ENCODE measurements at regions not wholly inside any gene's neighbourhood (a gene's known extent, or its start where the extent isn't known, plus 50 kb on each side); places are given as distances from the start of the nearest gene placed in this dataset.

DNA sequence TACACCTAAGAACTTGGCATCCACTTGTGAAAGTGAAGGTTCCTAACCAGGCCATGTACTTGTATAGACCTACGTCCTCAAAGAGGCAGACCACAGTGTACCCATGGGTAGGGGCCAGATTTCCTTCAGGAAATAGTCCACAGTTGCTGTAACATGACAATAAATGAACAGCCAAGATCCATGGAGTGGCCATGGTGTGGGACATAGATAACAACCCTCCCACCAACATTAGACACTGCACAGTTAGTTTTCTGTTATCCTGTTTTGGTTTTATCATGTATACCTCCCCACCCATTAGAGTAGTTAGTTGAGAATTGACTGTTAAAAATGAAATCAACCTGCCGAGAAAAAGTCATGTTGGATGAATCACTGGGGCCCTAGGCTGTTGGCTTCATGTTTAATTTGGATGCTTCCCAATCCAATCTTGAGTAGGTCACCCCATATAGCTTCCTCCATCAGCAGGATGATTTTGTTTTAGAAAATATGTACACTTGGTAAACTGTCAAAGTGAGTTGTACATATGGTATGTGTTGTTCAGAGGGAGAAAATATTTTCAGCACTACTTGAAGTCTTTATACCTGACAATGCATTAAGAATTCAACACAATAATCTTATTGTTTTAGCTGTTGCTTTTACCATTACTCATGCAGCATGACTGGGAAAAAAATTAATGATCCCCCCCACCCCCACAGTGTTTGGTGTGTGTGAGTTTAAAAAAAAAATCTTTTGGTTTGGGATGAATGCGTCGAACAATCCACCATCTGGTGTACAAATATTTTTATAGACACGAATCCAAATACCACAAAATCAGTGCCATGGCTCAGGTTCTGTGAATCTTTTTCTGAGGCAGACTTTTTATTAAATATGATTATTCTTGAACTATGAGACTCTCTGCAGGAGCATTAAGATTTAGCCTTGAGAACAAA, 88.3 kb upstream of the ARHGAP29 start:
- no TSS peak for BruUV-seq (replicated peaks)
- intact Hi-C loops (cut with micrococcal nuclease), result loop anchor here (1.0 to 2.0 kb wide), 2 partner anchors 77 to 88 kb away; partner anchors contain the start of gene ARHGAP29
- peak; percentile 92 for DNase-seq (ENCODE audit: low read depth, low spot score)
- Histone ChIP-seq H3K4me1 (ENCODE audit: control insufficient read depth in 1 of 2, insufficient read depth in 2 of 2, low read length in 2 of 2) (peaks cover 88 to 100% of the 10 kb centered on the region in 2 experiments), H3K9me2 (ENCODE audit: insufficient read depth) (no peaks in the 10 kb centered on the region), H3K4me3 (replicated peaks in 1 of 2; ENCODE audit: low read depth in 1 of 2, low read length in 2 of 2) (peak overlapping the region; percentile 3 to 41; a peak in 2 of 4 replicates), H3K36me3 (ENCODE audit: control insufficient read depth in 1 of 2, insufficient read depth in 2 of 2, low read length in 2 of 2) (no peaks in the 10 kb centered on the region), H2AFZ (ENCODE audit: low read depth, low read length, poor library complexity, severe bottlenecking) (no peak overlapping the region), H3K27me3 (ENCODE audit: insufficient read depth, low read length) (no peaks in the 10 kb centered on the region), H3K4me2 (ENCODE audit: low read length) (peak overlapping the region; percentile 74), H4K20me1 (ENCODE audit: insufficient read depth) (no peaks in the 10 kb centered on the region), H3K9me3 (ENCODE audit: control insufficient read depth in 1 of 2, insufficient read depth in 1 of 2, low read depth in 1 of 2, low read length in 2 of 2) (no peaks in the 10 kb centered on the region), H3K27ac (ENCODE audit: low read depth, low read length) (peak overlapping the region; percentile 90), H3K79me2 (ENCODE audit: insufficient read depth, low read length) (peaks cover 12% of the 10 kb centered on the region; the same call in 1 of the 2 replicates), H3K9ac (ENCODE audit: low read length) (peak overlapping the region; percentile 67)
- ChIA-PET RAD21 (ENCODE audit: low non-redundant PET in 1 of 2, low total read pairs in 2 of 2, uncharacterized antibody in 2 of 2, unreplicated experiment in 2 of 2) (interaction anchor here (0.9 to 2.2 kb wide), 5 partner anchors 16 to 78 kb away, joined by 3 to 7 read pairs (median 3); no protein-coding TSS in a partner anchor), CTCF (interaction anchor here (1.0 to 3.3 kb wide), 6 partner anchors 10 to 285 kb away, joined by 3 to 22 read pairs (median 3); no protein-coding TSS in a partner anchor), POLR2A (interaction anchor here (0.8 to 5.1 kb wide), 18 partner anchors 8 to 286 kb away, joined by 3 to 54 read pairs (median 6); partner anchors contain the start of gene ARHGAP29)
- peak; percentile 63 for ATAC-seq
- TF ChIP-seq, protein P1, sequence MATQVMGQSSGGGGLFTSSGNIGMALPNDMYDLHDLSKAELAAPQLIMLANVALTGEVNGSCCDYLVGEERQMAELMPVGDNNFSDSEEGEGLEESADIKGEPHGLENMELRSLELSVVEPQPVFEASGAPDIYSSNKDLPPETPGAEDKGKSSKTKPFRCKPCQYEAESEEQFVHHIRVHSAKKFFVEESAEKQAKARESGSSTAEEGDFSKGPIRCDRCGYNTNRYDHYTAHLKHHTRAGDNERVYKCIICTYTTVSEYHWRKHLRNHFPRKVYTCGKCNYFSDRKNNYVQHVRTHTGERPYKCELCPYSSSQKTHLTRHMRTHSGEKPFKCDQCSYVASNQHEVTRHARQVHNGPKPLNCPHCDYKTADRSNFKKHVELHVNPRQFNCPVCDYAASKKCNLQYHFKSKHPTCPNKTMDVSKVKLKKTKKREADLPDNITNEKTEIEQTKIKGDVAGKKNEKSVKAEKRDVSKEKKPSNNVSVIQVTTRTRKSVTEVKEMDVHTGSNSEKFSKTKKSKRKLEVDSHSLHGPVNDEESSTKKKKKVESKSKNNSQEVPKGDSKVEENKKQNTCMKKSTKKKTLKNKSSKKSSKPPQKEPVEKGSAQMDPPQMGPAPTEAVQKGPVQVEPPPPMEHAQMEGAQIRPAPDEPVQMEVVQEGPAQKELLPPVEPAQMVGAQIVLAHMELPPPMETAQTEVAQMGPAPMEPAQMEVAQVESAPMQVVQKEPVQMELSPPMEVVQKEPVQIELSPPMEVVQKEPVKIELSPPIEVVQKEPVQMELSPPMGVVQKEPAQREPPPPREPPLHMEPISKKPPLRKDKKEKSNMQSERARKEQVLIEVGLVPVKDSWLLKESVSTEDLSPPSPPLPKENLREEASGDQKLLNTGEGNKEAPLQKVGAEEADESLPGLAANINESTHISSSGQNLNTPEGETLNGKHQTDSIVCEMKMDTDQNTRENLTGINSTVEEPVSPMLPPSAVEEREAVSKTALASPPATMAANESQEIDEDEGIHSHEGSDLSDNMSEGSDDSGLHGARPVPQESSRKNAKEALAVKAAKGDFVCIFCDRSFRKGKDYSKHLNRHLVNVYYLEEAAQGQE (IDR thresholded peaks at IDR 0.05; ENCODE audit: low read depth), result no peak
- TF ChIP-seq CEBPB (IDR thresholded peaks at IDR 0.05; ENCODE audit: low read depth), result peak; percentile 72
- peak; percentile 88 for TF ChIP-seq FOSL1 (IDR thresholded peaks at IDR 0.05; ENCODE audit: low read depth)
- TF ChIP-seq SP1 (IDR thresholded peaks at IDR 0.05; ENCODE audit: low read depth), result peak; percentile 94
- no peak for TF ChIP-seq EZH2 (IDR thresholded peaks at IDR 0.05)
- peak; percentile 38 for TF ChIP-seq POLR2A (IDR thresholded peaks at IDR 0.05; ENCODE audit: borderline replicate concordance, extremely low read depth, insufficient read depth, insufficient read length)
- TF ChIP-seq, protein P2, sequence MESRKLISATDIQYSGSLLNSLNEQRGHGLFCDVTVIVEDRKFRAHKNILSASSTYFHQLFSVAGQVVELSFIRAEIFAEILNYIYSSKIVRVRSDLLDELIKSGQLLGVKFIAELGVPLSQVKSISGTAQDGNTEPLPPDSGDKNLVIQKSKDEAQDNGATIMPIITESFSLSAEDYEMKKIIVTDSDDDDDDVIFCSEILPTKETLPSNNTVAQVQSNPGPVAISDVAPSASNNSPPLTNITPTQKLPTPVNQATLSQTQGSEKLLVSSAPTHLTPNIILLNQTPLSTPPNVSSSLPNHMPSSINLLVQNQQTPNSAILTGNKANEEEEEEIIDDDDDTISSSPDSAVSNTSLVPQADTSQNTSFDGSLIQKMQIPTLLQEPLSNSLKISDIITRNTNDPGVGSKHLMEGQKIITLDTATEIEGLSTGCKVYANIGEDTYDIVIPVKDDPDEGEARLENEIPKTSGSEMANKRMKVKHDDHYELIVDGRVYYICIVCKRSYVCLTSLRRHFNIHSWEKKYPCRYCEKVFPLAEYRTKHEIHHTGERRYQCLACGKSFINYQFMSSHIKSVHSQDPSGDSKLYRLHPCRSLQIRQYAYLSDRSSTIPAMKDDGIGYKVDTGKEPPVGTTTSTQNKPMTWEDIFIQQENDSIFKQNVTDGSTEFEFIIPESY (IDR thresholded peaks at IDR 0.05; ENCODE audit: extremely low read depth, insufficient replicate concordance, low read length), result no peak
- TF ChIP-seq POLR2AphosphoS5 (IDR thresholded peaks at IDR 0.05; ENCODE audit: low read depth, low read length), result peak; percentile 58
- no peak for TF ChIP-seq ZFX (IDR thresholded peaks at IDR 0.05)
- TF ChIP-seq JUND (IDR thresholded peaks at IDR 0.05), result peak; percentile 93
- peak; percentile 31 for TF ChIP-seq RAD21 (IDR thresholded peaks at IDR 0.05; ENCODE audit: low read depth)
- peak; percentile 57 for TF ChIP-seq TCF7L2 (IDR thresholded peaks at IDR 0.05; ENCODE audit: borderline replicate concordance, extremely low read depth, insufficient read depth, insufficient read length)
- TF ChIP-seq SRF (IDR thresholded peaks at IDR 0.05; ENCODE audit: low read depth), result peak; percentile 70; the same call in 1 of the 2 replicates
- TF ChIP-seq, protein P3, sequence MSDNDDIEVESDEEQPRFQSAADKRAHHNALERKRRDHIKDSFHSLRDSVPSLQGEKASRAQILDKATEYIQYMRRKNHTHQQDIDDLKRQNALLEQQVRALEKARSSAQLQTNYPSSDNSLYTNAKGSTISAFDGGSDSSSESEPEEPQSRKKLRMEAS (IDR thresholded peaks at IDR 0.05), result peak; percentile 54
- TF ChIP-seq YY1 (IDR thresholded peaks at IDR 0.05; ENCODE audit: extremely low read depth, insufficient replicate concordance, low read depth, low read length), result peak; percentile 4
- TF ChIP-seq SIN3A (IDR thresholded peaks at IDR 0.05; ENCODE audit: low read depth), result peak; percentile 91
- peak; percentile 89; the same call in 1 of the 2 replicates for TF ChIP-seq CBX3 (IDR thresholded peaks at IDR 0.05; ENCODE audit: low read depth)
- no peak; the same call in 1 of the 2 replicates for TF ChIP-seq ELF1 (IDR thresholded peaks at IDR 0.05; ENCODE audit: borderline replicate concordance, low read depth)

All from HCT116 (cell line).